ENCODE measurements at regions not wholly inside any gene's neighbourhood (a gene's known extent, or its start where the extent isn't known, plus 50 kb on each side); places are given as distances from the start of the nearest gene placed in this dataset.
"Not testable (repeated sequence)": the region's sequence is repeated elsewhere in the genome, so short reads cannot be mapped to it uniquely, and the experiment has no call there.

DNA sequence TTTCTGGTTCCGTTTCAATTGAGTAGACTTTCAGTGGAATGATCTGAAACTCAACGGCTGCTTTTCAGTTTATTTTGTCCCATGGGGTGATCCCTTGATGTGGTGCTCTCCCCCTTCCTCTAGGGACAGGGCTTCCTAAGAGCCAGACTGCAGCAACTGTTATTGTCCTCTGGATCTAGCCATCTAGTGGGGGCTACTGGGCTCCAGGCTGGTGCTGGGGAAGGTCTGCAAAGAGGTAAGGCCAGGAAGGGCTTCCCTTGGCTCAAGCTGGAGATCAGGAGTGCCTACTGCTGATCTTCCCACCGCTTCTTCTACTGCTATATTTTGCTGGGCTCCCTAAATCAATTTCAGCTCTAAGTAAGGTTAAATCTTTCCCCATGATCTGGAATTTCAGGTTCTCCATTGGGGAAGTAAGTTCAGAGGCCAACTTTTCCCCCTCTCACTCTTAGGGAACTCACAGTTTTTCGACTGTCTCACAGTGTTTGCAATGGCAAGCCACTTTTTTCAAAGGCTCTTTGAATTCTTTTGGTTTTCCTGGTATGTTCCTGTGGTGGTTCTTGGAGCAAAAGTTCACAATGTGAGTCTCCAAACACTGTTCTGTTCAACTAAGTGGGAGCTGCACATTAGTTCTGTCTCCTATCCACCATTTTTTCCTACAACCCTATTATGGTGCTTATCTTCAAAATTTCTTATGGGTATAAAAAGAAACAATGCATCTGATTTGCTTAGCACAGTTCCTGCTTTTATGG lies 286.2 kb upstream of the EXOC2 start:
- no peaks in the 10 kb centered on the region for H3K27me3 ChIP-seq
- TF ChIP-seq, protein P1, sequence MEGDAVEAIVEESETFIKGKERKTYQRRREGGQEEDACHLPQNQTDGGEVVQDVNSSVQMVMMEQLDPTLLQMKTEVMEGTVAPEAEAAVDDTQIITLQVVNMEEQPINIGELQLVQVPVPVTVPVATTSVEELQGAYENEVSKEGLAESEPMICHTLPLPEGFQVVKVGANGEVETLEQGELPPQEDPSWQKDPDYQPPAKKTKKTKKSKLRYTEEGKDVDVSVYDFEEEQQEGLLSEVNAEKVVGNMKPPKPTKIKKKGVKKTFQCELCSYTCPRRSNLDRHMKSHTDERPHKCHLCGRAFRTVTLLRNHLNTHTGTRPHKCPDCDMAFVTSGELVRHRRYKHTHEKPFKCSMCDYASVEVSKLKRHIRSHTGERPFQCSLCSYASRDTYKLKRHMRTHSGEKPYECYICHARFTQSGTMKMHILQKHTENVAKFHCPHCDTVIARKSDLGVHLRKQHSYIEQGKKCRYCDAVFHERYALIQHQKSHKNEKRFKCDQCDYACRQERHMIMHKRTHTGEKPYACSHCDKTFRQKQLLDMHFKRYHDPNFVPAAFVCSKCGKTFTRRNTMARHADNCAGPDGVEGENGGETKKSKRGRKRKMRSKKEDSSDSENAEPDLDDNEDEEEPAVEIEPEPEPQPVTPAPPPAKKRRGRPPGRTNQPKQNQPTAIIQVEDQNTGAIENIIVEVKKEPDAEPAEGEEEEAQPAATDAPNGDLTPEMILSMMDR (IDR thresholded peaks at IDR 0.05), result no peak
- peaks cover 0 to 18% (median 11%) of the 10 kb centered on the region in 3 donors for H3K9me3 ChIP-seq
- H3K27ac ChIP-seq, result no peak overlapping the region
- no peak overlapping the region for H3K4me3 ChIP-seq
- no peaks in the 10 kb centered on the region for H3K4me1 ChIP-seq
- DNase-seq, result no peak
- no peaks in the 10 kb centered on the region for H3K36me3 ChIP-seq
- intact Hi-C loops (cut with DNase I; ENCODE audit: low total_unique reads), result no loop called here

DNA sequence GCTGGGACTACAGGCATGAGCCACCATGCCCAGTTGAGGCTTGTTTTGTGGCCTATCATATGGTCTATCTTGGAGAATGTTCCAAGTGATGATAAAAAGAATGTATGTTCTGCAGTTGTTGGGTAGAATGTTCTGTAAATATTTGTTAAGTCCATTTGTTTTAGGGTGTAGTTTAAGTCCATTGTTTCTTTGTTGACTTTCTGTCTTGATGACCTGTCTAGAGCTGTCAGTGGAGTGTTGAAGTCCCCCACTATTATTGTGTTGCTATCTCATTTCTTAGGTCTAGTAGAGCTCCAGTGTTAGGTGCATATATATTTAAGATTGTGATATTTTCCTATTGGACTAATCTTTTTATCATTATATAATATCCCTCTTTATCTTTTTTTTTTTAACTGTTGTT lies 284.3 kb upstream of the EXOC2 start:
- H3K36me3 ChIP-seq; intact Hi-C loops (cut with DNase I; ENCODE audit: low total_unique reads); H3K4me1 ChIP-seq; H3K27ac ChIP-seq; H3K4me3 ChIP-seq; DNase-seq; H3K27me3 ChIP-seq: not testable (repeated sequence)
- peaks cover 0 to 18% (median 11%) of the 10 kb centered on the region in 3 donors for H3K9me3 ChIP-seq

DNA sequence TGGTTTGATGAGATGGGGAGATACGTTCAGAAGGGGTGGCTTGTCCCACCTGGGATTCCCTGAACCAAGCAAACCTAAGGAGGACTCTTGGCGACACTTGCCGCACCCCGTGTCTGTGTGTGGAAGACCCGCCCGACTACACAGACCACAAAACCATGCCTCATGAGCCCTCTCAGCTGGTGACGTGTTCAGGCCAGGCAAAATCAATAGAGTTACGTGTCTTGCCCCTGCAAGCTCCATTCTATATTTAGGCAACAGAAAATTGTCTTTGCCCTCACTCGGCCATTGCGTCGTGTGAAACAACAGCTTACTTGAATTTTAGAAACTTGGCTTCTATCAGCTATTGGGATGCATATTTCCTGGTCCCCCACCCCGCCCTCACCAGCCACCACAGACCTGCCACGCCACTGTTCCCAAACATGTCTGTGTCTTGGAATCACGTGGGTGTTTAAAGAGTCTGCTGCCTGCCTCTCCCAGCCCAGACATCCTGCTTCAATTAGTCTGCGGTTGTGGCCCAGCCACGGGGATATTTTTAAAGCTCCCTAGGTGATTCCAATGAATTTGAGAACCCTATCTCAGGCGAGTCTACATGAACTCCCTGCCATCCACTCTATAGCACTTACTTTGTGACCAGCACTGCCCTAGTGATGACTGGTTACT lies 279.2 kb upstream of the EXOC2 start:
- Histone ChIP-seq H3K4me3 (no peak overlapping the region), H3K27ac (no peak overlapping the region), H3K4me1 (no peaks in the 10 kb centered on the region), H3K27me3 (no peaks in the 10 kb centered on the region), H3K9me3 (peaks cover 0 to 14% (median 11%) of the 10 kb centered on the region in 3 donors), H3K36me3 (no peaks in the 10 kb centered on the region)
- TF ChIP-seq, protein P1 (IDR thresholded peaks at IDR 0.05), result no peak
- DNase-seq, result no peak
- intact Hi-C loops (cut with DNase I; ENCODE audit: low total_unique reads), result no loop called here

DNA sequence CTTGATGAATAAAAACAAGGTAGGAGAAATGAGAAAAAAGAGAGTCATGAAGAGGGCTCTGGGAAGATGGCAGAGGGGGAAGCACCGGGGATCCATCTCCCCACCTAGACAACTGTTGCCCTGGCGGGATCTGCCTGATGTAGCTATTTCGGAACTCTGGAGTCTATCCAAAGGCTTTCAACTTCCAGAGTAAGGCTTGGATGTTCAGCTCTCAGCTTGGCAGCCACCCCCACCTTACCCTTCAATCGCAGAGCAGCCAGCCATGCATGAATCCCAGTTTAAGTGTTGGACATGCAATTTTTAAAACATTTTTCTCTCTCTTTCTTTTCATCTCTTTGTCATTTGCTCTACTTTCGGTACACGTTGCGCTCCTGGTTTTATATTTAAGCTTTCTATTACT lies 275.9 kb upstream of the EXOC2 start:
- Histone ChIP-seq H3K27ac (no peak overlapping the region), H3K27me3 (no peaks in the 10 kb centered on the region), H3K4me1 (no peaks in the 10 kb centered on the region), H3K36me3 (no peaks in the 10 kb centered on the region), H3K4me3 (no peak overlapping the region), H3K9me3 (no peaks in the 10 kb centered on the region)
- TF ChIP-seq, protein P1 (IDR thresholded peaks at IDR 0.05), result no peak
- no peak for DNase-seq
- intact Hi-C loops (cut with DNase I; ENCODE audit: low total_unique reads), result no loop called here

DNA sequence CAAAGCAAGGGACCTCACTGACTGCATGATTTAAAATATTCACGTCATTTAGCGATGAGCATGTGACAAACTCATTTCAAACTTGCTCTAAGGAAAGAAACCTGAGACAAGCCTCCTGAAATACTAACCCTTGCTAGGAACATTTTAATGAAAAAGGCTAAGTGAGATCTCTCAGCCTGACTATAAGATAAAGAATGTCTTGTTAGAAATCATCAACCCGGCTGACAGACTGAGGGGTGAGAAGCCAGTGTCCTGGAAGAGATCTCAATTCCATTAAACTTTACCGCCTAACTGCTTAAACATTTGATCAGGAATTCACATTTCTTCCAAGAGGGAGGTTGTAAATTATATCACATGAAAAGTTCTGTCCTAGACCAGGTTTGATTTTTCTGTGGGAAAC lies 274.8 kb upstream of the EXOC2 start:
- no peak overlapping the region for H3K27ac ChIP-seq
- no peaks in the 10 kb centered on the region for H3K36me3 ChIP-seq
- DNase-seq, result no peak
- TF ChIP-seq, protein P1 (IDR thresholded peaks at IDR 0.05), result no peak
- H3K27me3 ChIP-seq, result no peaks in the 10 kb centered on the region
- H3K4me1 ChIP-seq, result no peaks in the 10 kb centered on the region
- no peak overlapping the region for H3K4me3 ChIP-seq
- H3K9me3 ChIP-seq, result no peaks in the 10 kb centered on the region
- intact Hi-C loops (cut with DNase I; ENCODE audit: low total_unique reads), result no loop called here

DNA sequence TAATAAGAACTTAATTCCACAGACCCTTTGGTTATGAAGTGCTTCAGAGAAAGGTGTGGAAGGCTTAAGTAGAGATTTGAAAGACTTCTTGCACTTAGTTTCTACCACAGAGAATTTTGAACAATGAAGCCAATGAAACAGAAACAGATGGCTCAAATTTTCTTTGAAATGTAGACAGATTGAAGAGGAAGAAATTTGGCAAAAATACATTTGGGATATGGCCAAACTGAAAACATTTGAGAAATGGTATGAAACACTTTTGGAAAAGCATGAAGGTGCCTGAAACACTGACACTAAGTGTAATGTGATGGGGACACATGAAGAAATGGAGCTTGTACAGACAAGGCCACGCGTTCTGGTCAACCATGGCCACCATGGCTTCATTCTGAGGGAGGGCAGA lies 272.4 kb upstream of the EXOC2 start:
- TF ChIP-seq, protein P1 (IDR thresholded peaks at IDR 0.05), result no peak
- Histone ChIP-seq H3K4me3 (no peak overlapping the region), H3K4me1 (no peaks in the 10 kb centered on the region), H3K27ac (no peak overlapping the region), H3K9me3 (no peaks in the 10 kb centered on the region), H3K36me3 (no peaks in the 10 kb centered on the region), H3K27me3 (no peaks in the 10 kb centered on the region)
- no peak for DNase-seq
- intact Hi-C loops (cut with DNase I; ENCODE audit: low total_unique reads), result no loop called here
